ENCODE measurements at regions not wholly inside any gene's neighbourhood (a gene's known extent, or its start where the extent isn't known, plus 50 kb on each side); places are given as distances from the start of the nearest gene placed in this dataset.

DNA sequence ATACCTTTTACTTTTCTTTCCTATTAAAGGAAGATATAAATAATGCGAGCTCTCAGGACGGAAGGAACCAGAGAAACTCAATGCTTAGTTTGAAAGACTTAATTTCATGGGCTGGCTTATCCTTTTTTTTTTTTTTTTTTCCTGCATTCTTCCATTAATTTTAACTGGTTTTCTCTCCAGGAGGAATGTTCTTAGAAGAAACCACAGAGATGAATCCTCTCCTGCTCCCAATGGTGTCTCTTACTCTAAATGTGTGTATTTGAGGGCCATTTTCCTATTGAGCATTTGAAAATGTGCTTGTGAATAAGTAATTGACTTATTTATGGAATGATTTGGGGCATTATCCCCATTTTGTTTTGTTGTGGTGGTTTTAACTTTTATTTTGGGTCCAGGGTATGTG lies 494.9 kb downstream of the FOXO1 start:
- TF ChIP-seq PKNOX1 (IDR thresholded peaks at IDR 0.05) (no peak), NFRKB (IDR thresholded peaks at IDR 0.05) (no peak), SP1 (IDR thresholded peaks at IDR 0.05) (no peak), FOXA1 (IDR thresholded peaks at IDR 0.05) (no peak), FOXM1 (IDR thresholded peaks at IDR 0.05; ENCODE audit: borderline replicate concordance) (no peak), ZNF384 (IDR thresholded peaks at IDR 0.05) (no peak), SUZ12 (IDR thresholded peaks at IDR 0.05) (no peak), TARDBP (IDR thresholded peaks at IDR 0.05) (no peak)
